ENCODE measurements at regions not wholly inside any gene's neighbourhood (a gene's known extent, or its start where the extent isn't known, plus 50 kb on each side); places are given as distances from the start of the nearest gene placed in this dataset.
A peak's percentile ranks its signal among the peaks of the same experiment; 100 is the strongest.

DNA sequence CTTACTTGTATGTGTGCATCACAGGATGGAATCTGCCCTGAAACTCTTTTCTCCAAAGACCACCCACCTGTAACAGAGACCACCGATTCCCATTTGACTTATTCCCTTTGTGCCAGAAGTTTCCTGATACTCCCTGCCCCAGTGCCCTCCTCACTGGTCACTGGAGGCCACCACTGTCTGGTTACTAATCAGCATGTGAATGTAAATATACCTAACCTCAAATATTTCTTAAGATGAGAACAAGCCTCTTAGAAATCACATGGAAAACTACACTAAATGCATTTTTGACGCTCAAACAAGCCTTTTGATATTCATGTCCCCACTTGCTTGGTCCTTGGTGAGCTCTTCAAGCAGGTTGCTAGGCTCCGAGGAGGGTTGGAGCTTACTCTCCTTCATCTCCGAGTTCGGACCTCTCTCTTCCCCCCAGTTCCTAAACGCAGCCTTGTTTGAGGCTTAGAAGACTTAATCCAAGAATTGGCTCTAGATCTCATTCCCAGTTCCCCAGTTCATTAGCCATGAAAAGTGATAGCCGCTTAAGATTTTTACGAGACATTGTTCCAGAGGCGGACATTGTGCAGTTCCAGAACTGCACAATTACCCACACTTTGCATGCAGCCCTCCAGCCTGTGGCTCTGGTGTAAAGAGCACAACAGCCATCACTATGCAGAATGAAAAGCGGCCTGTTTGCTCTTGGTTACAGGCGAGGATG, 579.2 kb upstream of the PSMD7 start:
- Histone ChIP-seq H3K27me3 (no peaks in the 10 kb centered on the region), H3K9me3 (no peaks in the 10 kb centered on the region), H3K4me3 (no peak overlapping the region), H3K4me1 (no peaks in the 10 kb centered on the region), H3K36me3 (no peaks in the 10 kb centered on the region), H3K27ac (no peak overlapping the region)
- 59% methylated on average over 11 of the region's 11 CpGs for WGBS (ENCODE audit: insufficient coverage, low coverage, low lambda C conversion rate, missing lambda C conversion rate)
- DNase-seq (no peak), ATAC-seq (no peak)
- intact Hi-C loops (cut with DNase I) = no loop called here
- no peak for TF ChIP-seq POLR2A (IDR thresholded peaks at IDR 0.05)
- TF ChIP-seq CTCF (IDR thresholded peaks at IDR 0.05) = no peak

GRCh38 chr16:73714976-73715375, 581.6 kb upstream of the PSMD7 start:
- 65% methylated on average over 8 of the region's 8 CpGs for WGBS (ENCODE audit: insufficient coverage, low coverage, low lambda C conversion rate, missing lambda C conversion rate)
- Histone ChIP-seq H3K9me3 (no peaks in the 10 kb centered on the region), H3K27ac (no peak overlapping the region), H3K36me3 (no peaks in the 10 kb centered on the region), H3K4me1 (no peaks in the 10 kb centered on the region), H3K27me3 (no peaks in the 10 kb centered on the region), H3K4me3 (no peak overlapping the region)
- ATAC-seq (no peak), DNase-seq (no peak)
- TF ChIP-seq POLR2A (IDR thresholded peaks at IDR 0.05) = no peak
- TF ChIP-seq CTCF (IDR thresholded peaks at IDR 0.05) = no peak
- intact Hi-C loops (cut with DNase I) = no loop called here

GRCh38 chr16:73713778-73714495, 582.7 kb upstream of the PSMD7 start:
- Histone ChIP-seq H3K27ac (no peak overlapping the region), H3K36me3 (no peaks in the 10 kb centered on the region), H3K9me3 (no peaks in the 10 kb centered on the region), H3K27me3 (no peaks in the 10 kb centered on the region), H3K4me1 (no peaks in the 10 kb centered on the region), H3K4me3 (no peak overlapping the region)
- peak in 1 of 4 donors; percentile 28 for ATAC-seq
- intact Hi-C loops (cut with DNase I) = no loop called here
- TF ChIP-seq CTCF (IDR thresholded peaks at IDR 0.05) (peak in 3 of 4 donors; percentile 28 to 48 (median 31)), POLR2A (IDR thresholded peaks at IDR 0.05) (no peak)
- WGBS (ENCODE audit: insufficient coverage, low coverage, low lambda C conversion rate, missing lambda C conversion rate) = 74% methylated on average over 8 of the region's 12 CpGs
- no peak for DNase-seq

GRCh38 chr16:73713251-73713650, 583.4 kb upstream of the PSMD7 start:
- intact Hi-C loops (cut with DNase I) = no loop called here
- ATAC-seq = no peak

More at GRCh38 chr16:73713251-73713650, 583.4 kb upstream of the PSMD7 start:
- Histone ChIP-seq H3K36me3 (no peaks in the 10 kb centered on the region), H3K27ac (no peak overlapping the region), H3K4me3 (no peak overlapping the region), H3K9me3 (no peaks in the 10 kb centered on the region), H3K4me1 (no peaks in the 10 kb centered on the region), H3K27me3 (no peaks in the 10 kb centered on the region)
- no peak for DNase-seq
- TF ChIP-seq POLR2A (IDR thresholded peaks at IDR 0.05) (no peak), CTCF (IDR thresholded peaks at IDR 0.05) (no peak)
- 42% methylated on average over 7 of the region's 8 CpGs for WGBS (ENCODE audit: insufficient coverage, low coverage, low lambda C conversion rate, missing lambda C conversion rate)

Measured in right lobe of liver (tissue), 6 donors.